Motor neuron (in vitro differentiated cells): ENCODE measurements at regions not wholly inside any gene's neighbourhood (a gene's known extent, or its start where the extent isn't known, plus 50 kb on each side); places are given as distances from the start of the nearest gene placed in this dataset.
"Not testable (repeated sequence)": the region's sequence is repeated elsewhere in the genome, so short reads cannot be mapped to it uniquely, and the experiment has no call there.

Experiments used
- ATAC-seq, 8 experiments: fragments of 200-7000 bp; cut with Tn5 transposase; replicated peaks in 6 of 8; 2 replicates each; pipeline ENCODE4 v1.8.0; 2021; ENCODE audit warnings: mild to moderate bottlenecking in 8 of 8, moderate library complexity in 8 of 8
- H3K27ac ChIP-seq, 2 donors: fragments of 250-450 bp; sonication (Bioruptor Pico); 2 replicates each; pipeline ENCODE4 v1.9.0; 2021; ENCODE audit warnings: antibody characterized with exemption in 2 of 2, mild to moderate bottlenecking in 2 of 2, moderate library complexity in 1 of 2
- H3K4me1 ChIP-seq, 2 donors: fragments of 250-450 bp; sonication (Bioruptor Pico); replicated peaks in 1 of 2; 2 replicates each; pipeline ENCODE4 v1.6.1; 2021; ENCODE audit warnings: antibody characterized with exemption in 2 of 2, mild to moderate bottlenecking in 2 of 2, moderate library complexity in 1 of 2
- H3K4me3 ChIP-seq, 5 donors: fragments of 250-450 bp; sonication (Bioruptor Pico); 2 replicates each; pipeline ENCODE4 v1.9.0; 2021; ENCODE audit warnings: antibody characterized with exemption in 5 of 5, mild to moderate bottlenecking in 5 of 5, moderate library complexity in 4 of 5
- WGBS, 10 experiments: fragments of 450-650 bp; shearing (Covaris generic); methylation state at CpG; one replicate each; pipeline ENCODE4 v1.0.0; 2022; 5-methylcytosine and 5-hydroxymethylcytosine counted together
- in situ Hi-C, 9 experiments: fragments of 400-800 bp; cut with MboI; loops; one replicate each; pipeline ENCODE4 v1.15.0; 2021; ENCODE audit warnings: low sequenced_read_pairs in 9 of 9, low pct_unique_long_range_greater_than_20kb in 2 of 9; ENCODE audit not compliant: unreplicated experiment in 9 of 9

DNA sequence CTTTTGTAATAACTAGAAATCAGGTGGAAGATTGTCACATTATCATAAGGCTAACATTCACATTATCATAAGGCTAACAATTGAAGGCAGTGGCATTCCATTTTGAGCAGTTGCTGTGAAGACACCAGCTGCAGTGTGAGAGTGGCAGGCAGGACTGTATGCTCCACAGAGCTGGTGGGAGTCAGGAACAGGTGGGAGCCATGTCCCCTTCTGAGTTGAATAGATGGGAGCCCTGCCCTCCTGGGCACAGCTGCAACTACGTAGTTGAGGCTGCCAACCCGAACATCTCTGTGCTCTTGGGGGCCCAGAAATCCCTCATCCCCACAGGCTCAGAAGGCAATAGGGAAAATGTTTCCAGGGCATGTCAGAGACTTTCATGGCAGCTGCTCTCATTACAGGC lies 1627.6 kb downstream of the SI start:
- ATAC-seq = no peak
- H3K27ac ChIP-seq = no peak overlapping the region
- H3K4me1 ChIP-seq = no peaks in the 10 kb centered on the region
- 40 to 80% methylated on average over 1 to 2 of the region's 2 CpGs; no CpG with 5 or more reads in 8 of the 10 experiments for WGBS, 10 experiments
- in situ Hi-C loops = no loop called here
- no peak overlapping the region for H3K4me3 ChIP-seq

- in situ Hi-C loops = no loop called here
- WGBS, 10 experiments = 19 to 100% (median 90%) methylated on average over 1 to 2 of the region's 2 CpGs; no CpG with 5 or more reads in 1 of the 10 experiments
- no peaks in the 10 kb centered on the region for H3K4me1 ChIP-seq
- no peak overlapping the region for H3K27ac ChIP-seq
- H3K4me3 ChIP-seq = no peak overlapping the region
- no peak for ATAC-seq
Observed at GRCh38 chr3:163438760-163439159, 1639.5 kb downstream of the SI start.

DNA sequence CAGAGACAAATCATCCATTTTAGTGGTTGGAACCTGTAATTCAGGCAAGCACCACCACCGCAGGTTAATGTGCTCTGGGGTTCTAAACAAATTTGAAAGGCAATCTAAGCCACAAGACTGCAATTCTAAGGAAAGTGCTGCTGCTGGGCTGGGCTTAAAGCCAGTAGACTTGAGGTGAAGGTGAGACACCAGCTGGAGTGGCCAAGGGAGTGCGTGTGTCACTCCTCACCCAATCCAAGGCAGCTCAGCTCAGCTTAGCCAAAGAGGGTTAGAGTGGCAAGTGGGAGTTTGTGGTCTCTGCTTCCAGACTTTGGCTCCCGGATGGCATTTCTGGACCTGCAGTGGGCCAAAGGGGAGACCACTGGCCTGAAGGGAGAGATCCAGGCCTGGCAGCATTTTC lies 1655.6 kb downstream of the SI start:
- Histone ChIP-seq H3K4me3 (no peak overlapping the region), H3K27ac (no peak overlapping the region), H3K4me1 (no peaks in the 10 kb centered on the region)
- 0 to 100% (median 80%) methylated on average over 1 to 3 of the region's 3 CpGs; no CpG with 5 or more reads in 3 of the 10 experiments for WGBS, 10 experiments
- in situ Hi-C loops = no loop called here
- no peak for ATAC-seq

DNA sequence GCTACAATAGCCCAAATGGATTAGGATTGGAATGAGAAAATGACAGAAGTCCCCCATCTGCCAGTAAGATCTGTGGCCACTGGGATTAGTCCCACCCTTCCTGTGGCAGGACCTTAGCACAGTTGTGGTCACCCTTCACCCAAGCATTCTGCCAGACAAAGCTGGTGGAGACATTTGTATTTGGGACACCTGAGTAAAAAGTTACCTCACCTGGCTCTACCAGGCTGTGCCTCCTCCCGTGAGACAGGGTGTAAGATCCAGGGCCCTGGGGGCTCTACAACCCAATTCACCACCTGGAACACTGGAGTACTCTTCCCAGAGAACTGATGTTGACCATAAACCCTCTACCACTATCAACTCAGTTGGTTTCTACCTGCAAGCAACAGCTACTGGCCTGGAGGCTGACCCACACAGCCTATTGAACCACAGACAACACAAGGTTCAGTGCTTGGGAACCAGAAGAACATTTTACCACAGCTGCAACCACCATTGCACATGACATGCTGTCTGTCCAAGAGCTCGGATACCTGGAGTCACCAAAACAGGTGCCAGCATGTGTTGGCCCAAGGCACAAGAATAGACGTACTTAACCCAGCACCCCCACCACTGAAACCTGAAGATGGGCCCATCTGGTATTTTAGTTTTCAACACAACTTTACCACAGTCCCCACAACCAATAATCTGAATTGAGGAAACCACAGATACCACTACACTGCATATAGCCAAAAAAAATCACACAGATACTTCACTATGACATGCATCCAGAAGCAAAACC lies 1686.7 kb downstream of the SI start:
- in situ Hi-C loops = no loop called here
- Histone ChIP-seq H3K4me3 (no peak overlapping the region), H3K4me1 (no peaks in the 10 kb centered on the region), H3K27ac (no peak overlapping the region)
- 0 to 100% (median 83%) methylated on average over 1 to 2 of the region's 3 CpGs; no CpG with 5 or more reads in 2 of the 10 experiments for WGBS, 10 experiments
- ATAC-seq = no peak

DNA sequence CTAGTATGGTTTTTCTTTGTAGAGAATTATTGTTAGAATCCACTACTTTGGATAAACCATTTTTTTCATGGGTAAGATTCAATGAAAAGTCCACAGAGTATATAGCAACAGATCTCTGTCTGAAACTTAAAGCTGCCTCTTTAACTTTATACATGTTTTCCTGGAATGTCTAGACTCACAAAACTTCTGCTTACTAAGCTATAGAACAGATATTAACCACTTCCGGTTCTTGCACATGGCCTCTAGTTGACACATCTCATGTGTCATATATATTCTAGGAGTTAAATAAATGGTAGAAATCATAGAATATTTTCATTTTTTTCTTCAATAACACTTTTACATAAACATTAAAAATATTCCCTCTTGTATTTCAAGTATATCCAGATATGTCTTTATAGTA lies 1693.9 kb downstream of the SI start:
- Histone ChIP-seq H3K4me3 (no peak overlapping the region), H3K27ac (no peak overlapping the region), H3K4me1 (no peaks in the 10 kb centered on the region)
- WGBS, 10 experiments = 20 to 100% (median 75%) methylated on average over 1 of the region's 1 CpG; no CpG with 5 or more reads in 5 of the 10 experiments
- ATAC-seq = no peak
- in situ Hi-C loops = no loop called here

DNA sequence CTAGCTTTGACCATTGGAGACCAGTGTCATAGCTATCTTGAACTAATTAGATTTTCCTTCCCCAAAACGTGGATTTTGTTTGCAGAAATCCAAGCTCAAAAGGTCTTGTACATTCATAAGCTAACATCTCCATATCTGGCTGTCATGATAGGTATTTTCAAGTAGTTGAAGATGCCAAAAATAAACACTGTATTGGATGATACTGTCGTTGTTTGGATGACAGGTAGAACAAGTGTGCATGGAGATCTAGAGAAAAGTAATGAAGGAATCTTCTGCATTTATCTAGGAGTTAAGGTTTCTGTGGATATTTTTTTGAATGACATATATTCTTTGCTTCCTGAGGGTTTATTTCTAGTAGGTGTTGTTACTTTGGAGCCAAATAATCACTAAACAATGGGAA lies 1696.1 kb downstream of the SI start:
- ATAC-seq = no peak
- 0 to 83% (median 33%) methylated on average over 1 to 2 of the region's 2 CpGs; no CpG with 5 or more reads in 1 of the 10 experiments for WGBS, 10 experiments
- in situ Hi-C loops = no loop called here

DNA sequence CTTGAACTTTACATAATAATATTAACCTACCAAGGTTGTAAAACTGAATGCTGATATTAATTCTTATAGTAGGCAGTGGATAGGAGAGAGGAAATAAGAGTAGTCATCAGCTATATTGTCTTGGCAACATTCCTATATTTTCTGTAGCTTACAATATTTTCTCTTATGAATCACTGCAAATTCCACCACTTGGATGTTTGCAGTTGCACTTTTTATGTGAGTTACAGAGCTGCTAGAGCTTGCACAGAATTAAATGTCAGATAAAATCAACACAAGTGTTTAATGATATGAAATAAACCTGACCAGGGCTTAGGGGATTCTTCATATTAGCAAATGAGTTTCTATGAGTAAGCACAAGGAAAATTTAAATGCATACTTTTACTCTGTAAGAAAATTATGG lies 1710.1 kb downstream of the SI start:
- Histone ChIP-seq H3K4me1 (no peaks in the 10 kb centered on the region), H3K4me3 (no peak overlapping the region), H3K27ac (no peak overlapping the region)
- no peak for ATAC-seq
- in situ Hi-C loops = no loop called here

More for the DNA sequence above, 1696.1 kb downstream of the SI start:
- Histone ChIP-seq H3K27ac (no peak overlapping the region), H3K4me1 (no peaks in the 10 kb centered on the region), H3K4me3 (no peak overlapping the region)

DNA sequence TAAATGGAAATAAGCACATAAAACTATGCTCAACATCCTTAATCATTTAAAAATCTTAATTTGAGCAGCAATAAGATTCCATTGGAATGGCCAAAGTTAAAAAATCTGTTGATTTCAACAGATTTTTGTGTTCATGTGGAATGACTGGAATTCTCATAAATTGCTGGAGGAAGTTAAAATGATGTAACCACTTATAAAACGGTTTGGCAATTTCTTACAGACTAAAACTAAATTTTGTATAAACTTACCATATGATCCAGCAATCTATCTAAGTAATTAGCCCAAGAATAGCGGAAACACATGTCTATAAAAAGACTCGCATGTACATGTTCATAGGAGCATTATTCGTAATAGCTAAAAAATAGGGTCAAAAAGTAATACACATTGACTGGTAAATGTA lies 1713.6 kb downstream of the SI start:
- ATAC-seq = no peak
- in situ Hi-C loops = no loop called here
- H3K27ac ChIP-seq = no peak overlapping the region
- no peaks in the 10 kb centered on the region for H3K4me1 ChIP-seq
- no peak overlapping the region for H3K4me3 ChIP-seq
- 51 to 100% (median 78%) methylated on average over 1 to 4 of the region's 4 CpGs for WGBS, 10 experiments

DNA sequence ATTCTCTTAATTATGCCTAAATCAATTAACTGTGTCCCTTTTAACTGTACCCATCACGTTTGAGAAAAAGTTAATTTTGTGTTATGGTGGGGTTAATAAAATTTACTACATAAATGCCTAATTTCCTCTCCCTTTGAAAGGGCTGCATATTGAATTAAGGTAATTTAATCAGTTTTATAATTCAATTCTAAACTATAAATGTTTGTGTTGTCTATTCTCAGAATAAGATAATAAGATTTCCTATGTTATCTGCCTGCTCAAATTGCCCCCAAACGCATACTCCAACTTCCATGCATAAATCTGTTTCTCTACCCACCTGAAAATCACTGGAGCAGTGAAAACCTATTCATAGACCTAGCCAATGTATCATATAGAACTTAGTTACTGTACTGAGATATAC lies 1716.1 kb downstream of the SI start:
- Histone ChIP-seq H3K4me3 (no peak overlapping the region), H3K4me1 (no peaks in the 10 kb centered on the region), H3K27ac (no peak overlapping the region)
- in situ Hi-C loops = no loop called here
- WGBS, 10 experiments = 6 to 100% (median 40%) methylated on average over 1 to 2 of the region's 2 CpGs; no CpG with 5 or more reads in 1 of the 10 experiments
- peak in 1 of 8 experiments; percentile 23 for ATAC-seq

- H3K27ac ChIP-seq, H3K4me1 ChIP-seq, H3K4me3 ChIP-seq, in situ Hi-C loops, ATAC-seq: not testable (repeated sequence)
- 28 to 100% (median 93%) methylated on average over 4 to 17 of the region's 17 CpGs; no CpG with 5 or more reads in 2 of the 10 experiments for WGBS, 10 experiments
Observed at GRCh38 chr3:163361357-163361878, 1716.9 kb downstream of the SI start.

GRCh38 chr3:163347944-163348343 lies 1730.4 kb downstream of the SI start:
- Histone ChIP-seq H3K4me3 (no peak overlapping the region), H3K4me1 (no peaks in the 10 kb centered on the region), H3K27ac (no peak overlapping the region)
- ATAC-seq = no peak
- in situ Hi-C loops = no loop called here
- 46 to 100% (median 80%) methylated on average over 1 to 3 of the region's 3 CpGs for WGBS, 10 experiments

DNA sequence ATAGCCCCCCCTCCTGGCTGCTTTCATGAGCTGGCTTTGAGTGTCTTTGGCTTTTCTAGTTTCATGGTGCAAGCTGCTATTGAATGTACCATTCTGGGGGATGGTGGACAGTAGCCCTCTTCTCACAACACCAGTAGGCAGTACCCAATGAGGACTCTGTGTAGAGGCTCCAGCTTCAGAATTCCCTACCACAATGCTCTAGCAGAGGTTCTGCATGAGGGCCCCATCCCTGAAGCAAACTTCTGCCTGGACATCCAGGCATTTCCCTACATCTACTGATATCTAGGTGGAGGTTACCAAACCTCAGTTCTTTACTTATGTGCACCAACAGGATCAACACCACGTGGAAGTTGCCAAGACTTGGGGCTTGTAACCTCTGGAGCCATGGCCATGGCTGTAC lies 1742.9 kb downstream of the SI start:
- no peak for ATAC-seq
- H3K4me1 ChIP-seq = no peaks in the 10 kb centered on the region
- 0 to 73% (median 0%) methylated on average over 1 of the region's 1 CpG; no CpG with 5 or more reads in 7 of the 10 experiments for WGBS, 10 experiments
- in situ Hi-C loops = no loop called here
- H3K4me3 ChIP-seq = no peak overlapping the region
- no peak overlapping the region for H3K27ac ChIP-seq

DNA sequence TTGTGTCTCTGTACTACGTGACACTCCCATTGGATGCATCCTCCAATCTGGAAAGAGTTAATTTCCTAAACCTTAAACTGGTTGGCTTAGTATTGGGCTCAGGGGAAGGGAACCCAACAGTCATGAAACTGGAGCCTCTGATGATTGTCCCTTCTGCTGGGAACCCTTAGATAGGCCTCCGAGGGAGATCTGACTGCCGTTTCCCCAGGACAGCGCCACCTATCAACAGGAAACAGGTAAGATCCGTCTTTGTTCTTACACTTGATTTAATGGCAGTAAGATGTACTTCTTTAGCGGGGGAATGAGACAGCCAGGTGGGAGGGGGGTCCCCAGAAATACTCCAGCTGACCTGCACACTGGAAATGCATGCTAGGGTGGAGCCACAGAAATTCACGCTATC lies 1749.6 kb downstream of the SI start:
- in situ Hi-C loops = no loop called here
- no peaks in the 10 kb centered on the region for H3K4me1 ChIP-seq
- 0 to 100% (median 83%) methylated on average over 1 to 7 of the region's 7 CpGs; no CpG with 5 or more reads in 1 of the 10 experiments for WGBS, 10 experiments
- no peak overlapping the region for H3K27ac ChIP-seq
- no peak overlapping the region for H3K4me3 ChIP-seq
- ATAC-seq = no peak

DNA sequence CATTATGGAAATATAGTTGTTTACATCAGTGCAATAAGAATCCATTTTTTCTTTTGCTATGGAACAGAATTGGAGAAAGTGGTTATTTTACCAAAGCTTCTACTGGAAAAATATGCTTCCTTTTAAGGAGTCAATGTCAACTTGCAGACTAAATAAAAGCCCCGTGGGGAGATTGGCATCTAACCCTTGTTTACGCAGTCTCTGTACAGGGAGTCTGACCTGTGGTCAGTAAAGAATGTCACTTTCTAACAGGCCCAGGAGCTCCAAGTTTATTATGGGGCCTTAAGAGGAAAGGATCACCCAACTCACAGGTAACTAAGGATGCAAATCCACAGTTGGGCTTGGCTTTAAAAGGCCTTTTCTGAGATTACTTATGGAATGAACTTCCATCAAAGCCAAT lies 1751.2 kb downstream of the SI start:
- H3K4me3 ChIP-seq = no peak overlapping the region
- 0 to 90% (median 88%) methylated on average over 1 to 2 of the region's 2 CpGs; no CpG with 5 or more reads in 3 of the 10 experiments for WGBS, 10 experiments
- H3K27ac ChIP-seq = no peak overlapping the region
- ATAC-seq = no peak
- H3K4me1 ChIP-seq = no peaks in the 10 kb centered on the region
- in situ Hi-C loops = no loop called here
